ENCODE measurements at regions not wholly inside any gene's neighbourhood (a gene's known extent, or its start where the extent isn't known, plus 50 kb on each side); places are given as distances from the start of the nearest gene placed in this dataset.
A peak's percentile ranks its signal among the peaks of the same experiment; 100 is the strongest.
"Not testable (repeated sequence)": the region's sequence is repeated elsewhere in the genome, so short reads cannot be mapped to it uniquely, and the experiment has no call there.

DNA sequence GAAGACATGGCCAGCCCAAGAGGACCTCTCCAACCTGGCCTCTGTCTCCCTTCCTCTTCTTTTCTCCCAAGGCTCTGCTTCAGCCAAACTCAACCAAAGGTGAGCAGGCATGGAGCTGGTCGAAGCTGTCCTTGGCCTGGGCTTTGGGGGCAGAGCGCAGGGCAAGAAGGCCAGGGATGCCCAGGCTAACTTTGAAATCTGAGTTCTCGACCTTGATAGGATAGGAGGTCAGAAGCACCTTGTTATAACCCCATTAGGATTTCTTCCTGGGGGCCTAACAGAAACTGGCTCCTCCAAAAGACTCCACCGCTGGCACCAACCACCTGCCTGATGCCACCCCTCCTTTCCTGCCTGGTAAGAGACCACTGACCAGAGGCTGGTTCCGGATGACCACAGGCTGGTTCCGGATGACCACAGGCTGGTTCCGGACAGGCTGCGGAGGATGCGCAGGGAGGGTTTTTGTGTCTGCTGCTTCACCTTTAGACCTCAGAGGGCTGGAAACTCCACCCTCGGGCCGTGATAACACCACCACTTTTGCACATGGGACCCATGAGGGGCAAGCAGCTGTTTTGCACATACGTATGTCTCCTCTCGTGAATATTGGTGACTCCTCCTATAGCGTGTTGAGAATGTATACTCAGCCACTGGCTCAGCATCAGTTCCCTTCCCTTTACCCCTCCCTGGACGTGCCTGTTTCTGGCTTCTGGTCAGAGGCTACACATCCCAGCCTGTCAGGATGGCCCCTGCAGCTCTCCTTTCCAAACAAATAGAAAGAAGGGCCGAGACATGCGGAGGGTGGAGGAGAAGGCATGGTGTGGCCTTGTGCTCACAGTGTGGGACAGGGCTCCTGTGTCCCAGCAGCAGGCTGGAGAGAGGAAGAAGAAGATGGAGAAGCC lies 140.1 kb downstream of the DNAJB6 start:
- Mint-ChIP-seq H3K36me3 (ENCODE audit: insufficient read depth, unreplicated experiment) (no peaks in the 10 kb centered on the region), H3K27me3 (ENCODE audit: insufficient read depth, unreplicated experiment) (peaks cover 4% of the 10 kb centered on the region), H3K9me3 (ENCODE audit: unreplicated experiment) (peaks cover 16% of the 10 kb centered on the region), H3K4me3 (ENCODE audit: unreplicated experiment) (no peak overlapping the region), H3K4me1 (ENCODE audit: low read depth, unreplicated experiment) (no peaks in the 10 kb centered on the region), H3K27ac (ENCODE audit: unreplicated experiment) (no peak overlapping the region)
- no peak overlapping the region for H3K4me3 ChIP-seq (ENCODE audit: low read depth, low read length)
- CTCF ChIA-PET = no interaction called here
- POLR2A ChIA-PET = no interaction called here
- TF ChIP-seq, protein P1, sequence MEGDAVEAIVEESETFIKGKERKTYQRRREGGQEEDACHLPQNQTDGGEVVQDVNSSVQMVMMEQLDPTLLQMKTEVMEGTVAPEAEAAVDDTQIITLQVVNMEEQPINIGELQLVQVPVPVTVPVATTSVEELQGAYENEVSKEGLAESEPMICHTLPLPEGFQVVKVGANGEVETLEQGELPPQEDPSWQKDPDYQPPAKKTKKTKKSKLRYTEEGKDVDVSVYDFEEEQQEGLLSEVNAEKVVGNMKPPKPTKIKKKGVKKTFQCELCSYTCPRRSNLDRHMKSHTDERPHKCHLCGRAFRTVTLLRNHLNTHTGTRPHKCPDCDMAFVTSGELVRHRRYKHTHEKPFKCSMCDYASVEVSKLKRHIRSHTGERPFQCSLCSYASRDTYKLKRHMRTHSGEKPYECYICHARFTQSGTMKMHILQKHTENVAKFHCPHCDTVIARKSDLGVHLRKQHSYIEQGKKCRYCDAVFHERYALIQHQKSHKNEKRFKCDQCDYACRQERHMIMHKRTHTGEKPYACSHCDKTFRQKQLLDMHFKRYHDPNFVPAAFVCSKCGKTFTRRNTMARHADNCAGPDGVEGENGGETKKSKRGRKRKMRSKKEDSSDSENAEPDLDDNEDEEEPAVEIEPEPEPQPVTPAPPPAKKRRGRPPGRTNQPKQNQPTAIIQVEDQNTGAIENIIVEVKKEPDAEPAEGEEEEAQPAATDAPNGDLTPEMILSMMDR (IDR thresholded peaks at IDR 0.05; ENCODE audit: insufficient read depth in 1 of 2, low read depth in 1 of 2, low read length in 1 of 2, severe bottlenecking in 1 of 2, unreplicated experiment in 1 of 2) = no peak
- peaks cover 21% of the 10 kb centered on the region for H3K9me3 ChIP-seq
- intact Hi-C loops (cut with micrococcal nuclease; ENCODE audit: unreplicated experiment) = no loop called here
- no peaks in the 10 kb centered on the region for H3K4me1 ChIP-seq
- no TSS peak for BruUV-seq (replicated peaks)
- H3K36me3 ChIP-seq (ENCODE audit: control insufficient read depth, insufficient read depth, low read length) = no peaks in the 10 kb centered on the region
- H3K27me3 ChIP-seq (replicated peaks; ENCODE audit: control insufficient read depth, insufficient read depth, low read length) = no peaks in the 10 kb centered on the region
- DNase-seq = peak in 1 of 2 experiments; percentile 14

DNA sequence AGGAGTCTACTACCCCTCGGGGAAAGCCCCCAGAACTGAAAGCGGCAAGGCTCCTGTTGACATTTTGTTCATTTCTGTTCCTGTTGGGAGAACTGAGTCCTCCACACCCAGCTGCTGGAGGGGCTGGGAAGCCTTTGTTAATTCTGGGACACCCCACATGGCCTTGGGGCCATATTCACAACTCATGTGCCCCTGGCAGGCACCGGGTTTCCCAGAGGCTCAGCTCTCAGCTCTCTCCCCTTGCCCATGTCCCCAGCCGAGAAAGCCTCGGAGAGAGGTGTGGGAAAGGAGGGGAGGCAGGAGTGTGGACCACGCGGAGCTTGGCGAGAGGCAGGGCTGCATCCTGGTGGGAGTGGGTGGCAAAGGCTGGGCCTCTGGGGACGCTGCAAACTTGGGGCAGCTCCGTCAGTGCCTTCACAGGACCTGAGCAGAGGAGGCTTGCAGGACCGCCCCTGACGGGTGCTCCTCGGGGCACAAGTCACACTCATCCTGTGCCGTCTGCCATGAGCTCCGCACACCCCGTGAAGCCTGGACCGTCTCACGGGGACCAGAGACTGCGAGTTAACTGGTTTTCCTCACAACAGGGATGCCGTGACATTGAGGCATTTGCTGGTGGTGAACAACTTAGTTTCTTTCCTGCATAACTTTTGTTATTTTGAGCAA lies 140.9 kb downstream of the DNAJB6 start:
- Mint-ChIP-seq H3K9me3 (ENCODE audit: unreplicated experiment) (peaks cover 15% of the 10 kb centered on the region), H3K4me3 (ENCODE audit: unreplicated experiment) (no peak overlapping the region), H3K27me3 (ENCODE audit: insufficient read depth, unreplicated experiment) (peaks cover 4% of the 10 kb centered on the region), H3K27ac (ENCODE audit: unreplicated experiment) (no peak overlapping the region), H3K4me1 (ENCODE audit: low read depth, unreplicated experiment) (no peaks in the 10 kb centered on the region), H3K36me3 (ENCODE audit: insufficient read depth, unreplicated experiment) (no peaks in the 10 kb centered on the region)
- ChIA-PET CTCF (no interaction called here), POLR2A (no interaction called here)
- no peak overlapping the region for H3K4me3 ChIP-seq (ENCODE audit: low read depth, low read length)
- no peaks in the 10 kb centered on the region for H3K27me3 ChIP-seq (replicated peaks; ENCODE audit: control insufficient read depth, insufficient read depth, low read length)
- peaks cover 17% of the 10 kb centered on the region for H3K9me3 ChIP-seq
- intact Hi-C loops (cut with micrococcal nuclease; ENCODE audit: unreplicated experiment) = no loop called here
- H3K4me1 ChIP-seq = no peaks in the 10 kb centered on the region
- DNase-seq = no peak
- H3K36me3 ChIP-seq (ENCODE audit: control insufficient read depth, insufficient read depth, low read length) = no peaks in the 10 kb centered on the region
- BruUV-seq (replicated peaks) = no TSS peak
- TF ChIP-seq, protein P1 (IDR thresholded peaks at IDR 0.05; ENCODE audit: insufficient read depth in 1 of 2, low read depth in 1 of 2, low read length in 1 of 2, severe bottlenecking in 1 of 2, unreplicated experiment in 1 of 2) = no peak

DNA sequence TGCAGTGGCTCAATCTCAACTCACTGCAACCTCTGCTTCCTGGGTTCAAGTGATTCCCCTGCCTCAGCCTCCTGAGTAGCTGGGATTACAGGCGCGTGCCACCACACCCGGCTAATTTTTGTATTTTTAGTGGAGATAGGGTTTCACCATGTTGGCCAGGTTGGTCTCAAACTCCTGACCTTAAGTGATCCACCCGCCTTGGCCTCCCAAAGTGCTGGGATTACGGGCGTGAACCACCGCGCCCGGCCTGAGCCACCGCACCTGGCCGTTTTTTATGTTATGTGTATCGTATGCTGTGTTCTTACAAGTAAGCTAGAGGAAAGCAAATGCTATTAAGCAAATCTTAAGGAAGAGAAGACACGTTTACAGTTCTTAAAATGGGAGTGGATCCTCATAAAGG lies 141.8 kb downstream of the DNAJB6 start:
- H3K4me1 Mint-ChIP-seq (ENCODE audit: low read depth, unreplicated experiment); POLR2A ChIA-PET; H3K36me3 ChIP-seq (ENCODE audit: control insufficient read depth, insufficient read depth, low read length); H3K4me1 ChIP-seq; DNase-seq; H3K27me3 Mint-ChIP-seq (ENCODE audit: insufficient read depth, unreplicated experiment); H3K27ac Mint-ChIP-seq (ENCODE audit: unreplicated experiment); H3K36me3 Mint-ChIP-seq (ENCODE audit: insufficient read depth, unreplicated experiment); BruUV-seq (replicated peaks); H3K4me3 ChIP-seq (ENCODE audit: low read depth, low read length); intact Hi-C loops (cut with micrococcal nuclease; ENCODE audit: unreplicated experiment); H3K9me3 Mint-ChIP-seq (ENCODE audit: unreplicated experiment); H3K27me3 ChIP-seq (replicated peaks; ENCODE audit: control insufficient read depth, insufficient read depth, low read length); H3K4me3 Mint-ChIP-seq (ENCODE audit: unreplicated experiment); H3K9me3 ChIP-seq: not testable (repeated sequence)
- CTCF ChIA-PET = interaction anchor here (0.6 kb wide), 2 partner anchors 10 to 364 kb away, joined by 3 read pairs; no protein-coding TSS in a partner anchor

All from Caco-2 (cell line).